Kidney capillary endothelial cell (primary cell): ENCODE measurements at regions not wholly inside any gene's neighbourhood (a gene's known extent, or its start where the extent isn't known, plus 50 kb on each side); places are given as distances from the start of the nearest gene placed in this dataset.

ENCODE experiments used
- DNase-seq: peaks from one replicate; pipeline ENCODE4 v3.0.0-alpha.2; 2018; ENCODE audit warnings: low spot score

GRCh38 chr12:92465786-92466295, 236.9 kb upstream of the PLEKHG7 start:
- DNase-seq, result no peak

GRCh38 chr12:92464911-92465310, 237.9 kb upstream of the PLEKHG7 start:
- DNase-seq, result no peak

GRCh38 chr12:92463171-92463570, 239.6 kb upstream of the PLEKHG7 start:
- no peak for DNase-seq

GRCh38 chr12:92462527-92462926, 240.3 kb upstream of the PLEKHG7 start:
- DNase-seq, result no peak

- no peak for DNase-seq
These were observed 240.7 kb upstream of the PLEKHG7 start for GRCh38 chr12:92462049-92462448.

- DNase-seq, result no peak
These were observed 242.9 kb upstream of the PLEKHG7 start for GRCh38 chr12:92459850-92460249.

- no peak for DNase-seq
These were observed 243.8 kb upstream of the PLEKHG7 start for GRCh38 chr12:92458996-92459395.

- DNase-seq, result no peak
These were observed 245.2 kb upstream of the PLEKHG7 start for GRCh38 chr12:92457458-92458180.

- peak; percentile 10 for DNase-seq
These were observed 250.0 kb upstream of the PLEKHG7 start for GRCh38 chr12:92452763-92453162.

GRCh38 chr12:92446083-92446460, 256.7 kb upstream of the PLEKHG7 start:
- no peak for DNase-seq

- no peak for DNase-seq
These were observed 257.3 kb upstream of the PLEKHG7 start for GRCh38 chr12:92445253-92446082.

- DNase-seq, result no peak
These were observed 258.0 kb upstream of the PLEKHG7 start for GRCh38 chr12:92444763-92445162.

- no peak for DNase-seq
These were observed 260.0 kb upstream of the PLEKHG7 start for GRCh38 chr12:92442782-92443181.

GRCh38 chr12:92440072-92440471, 262.7 kb upstream of the PLEKHG7 start:
- no peak for DNase-seq

- no peak for DNase-seq
These were observed 263.4 kb upstream of the PLEKHG7 start for GRCh38 chr12:92439420-92439805.

GRCh38 chr12:92438641-92439419, 264.0 kb upstream of the PLEKHG7 start:
- no peak for DNase-seq

- DNase-seq, result no peak
These were observed 265.3 kb upstream of the PLEKHG7 start for GRCh38 chr12:92437452-92437851.

GRCh38 chr12:92436856-92437255, 265.9 kb upstream of the PLEKHG7 start:
- no peak for DNase-seq

- DNase-seq, result no peak
These were observed 268.2 kb upstream of the PLEKHG7 start for GRCh38 chr12:92434607-92435025.

GRCh38 chr12:92432724-92433441, 269.9 kb upstream of the PLEKHG7 start:
- DNase-seq, result no peak

GRCh38 chr12:92431146-92431545, 271.6 kb upstream of the PLEKHG7 start:
- DNase-seq, result no peak

GRCh38 chr12:92426332-92426731, 276.5 kb upstream of the PLEKHG7 start:
- DNase-seq, result no peak
